GM12891 (cell line): ENCODE measurements at regions not wholly inside any gene's neighbourhood (a gene's known extent, or its start where the extent isn't known, plus 50 kb on each side); places are given as distances from the start of the nearest gene placed in this dataset.

Experiments
- POLR2A ChIP-seq: IDR thresholded peaks from 2 replicates; pipeline ENCODE4 v1.6.1; 2011; ENCODE audit warnings: low read depth, low read length, control low read depth
- POLR2AphosphoS5 ChIP-seq: IDR thresholded peaks from 2 replicates; pipeline ENCODE4 v1.6.1; 2011; ENCODE audit warnings: low read depth, low read length, control low read depth
- POU2F2 ChIP-seq: IDR thresholded peaks from 2 replicates; pipeline ENCODE4 v1.6.1; 2011; ENCODE audit warnings: low read depth, mild to moderate bottlenecking, control low read depth, low read length, moderate library complexity
- SPI1 ChIP-seq: IDR thresholded peaks from 2 replicates; pipeline ENCODE4 v1.6.1; 2011; ENCODE audit warnings: low read depth, low read length, control low read depth
- TAF1 ChIP-seq: IDR thresholded peaks from 2 replicates; pipeline ENCODE4 v1.6.1; 2011; ENCODE audit warnings: low read depth, low read length, control low read depth

GRCh38 chr5:175378444-175379028 is 65.4 kb downstream of the DRD1 start:
- TF ChIP-seq POLR2A (no peak), POLR2AphosphoS5 (no peak), TAF1 (no peak), SPI1 (no peak), POU2F2 (no peak)
